HepG2 (cell line): ENCODE measurements at regions not wholly inside any gene's neighbourhood (a gene's known extent, or its start where the extent isn't known, plus 50 kb on each side); places are given as distances from the start of the nearest gene placed in this dataset.

Experiments
- ATAC-seq: fragments of 200-7000 bp; cut with Tn5 transposase; 3 replicates; pipeline ENCODE4 v1.9.1; 2020; ENCODE audit warnings: mild to moderate bottlenecking, moderate library complexity
- BruUV-seq: library from RNA; stranded (reverse); fragments of 400-500 nt; replicated peaks from 2 replicates; lab custom pipeline; 2021; lab: Mats Ljungman, UMichigan
- CTCF ChIA-PET: fragments of 300-600 bp; formaldehyde crosslinking; extraction: SDS; loops from one replicate; lab custom pipeline; 2021; ENCODE audit warnings: low total read pairs, inconsistent platforms, low intra/inter-chr PET ratio; lab: Yijun Ruan, JAX
- POLR2A ChIA-PET: fragments of 350-600 bp; sonication (Branson Sonifier 250); formaldehyde crosslinking; loops from one replicate; lab custom pipeline; 2020; ENCODE audit warnings: antibody characterized with exemption, inconsistent platforms; lab: Yijun Ruan, JAX
- DNase-seq: peaks from one replicate; pipeline ENCODE4 v3.0.0-alpha.2; 2015; ENCODE audit warnings: low spot score
- FAIRE-seq: peaks from 3 replicates; lab custom pipeline; 2011; peaks lifted over from hg19 to GRCh38; lab: Jason Lieb, UNC
- H2AFZ ChIP-seq: one replicate; pipeline ENCODE4 v1.6.1; 2011; ENCODE audit warnings: low read length, inconsistent platforms
- H3K27ac ChIP-seq: fragments of 300-600 bp; 3 replicates; pipeline ENCODE4 v1.8.0; 2011; ENCODE audit warnings: mixed run types, mild to moderate bottlenecking, mixed read lengths, low read length, inconsistent platforms; ENCODE audit not compliant: insufficient read depth; ENCODE audit errors: extremely low read length
- H3K27me3 ChIP-seq, 2 experiments: fragments of 200-600 bp in 1 of 2; 2 replicates in 1 of 2; 3 replicates in 1 of 2; pipeline versions ENCODE4 v1.6.0 to v1.8.0; 2011; ENCODE audit warnings: low read length in 2 of 2, mild to moderate bottlenecking in 2 of 2, moderate library complexity in 2 of 2, inconsistent platforms in 1 of 2; ENCODE audit not compliant: insufficient read depth in 2 of 2, control insufficient read depth in 1 of 2
- H3K36me3 ChIP-seq, 2 experiments: fragments of 200-600 bp in 1 of 2; replicated peaks in 1 of 2; 2 replicates in 1 of 2; 3 replicates in 1 of 2; pipeline versions ENCODE4 v1.5.1 to v1.8.0; 2011; ENCODE audit warnings: low read length in 2 of 2, inconsistent platforms in 1 of 2; ENCODE audit not compliant: insufficient read depth in 2 of 2, control insufficient read depth in 1 of 2
- H3K4me1 ChIP-seq: 2 replicates; pipeline ENCODE4 v1.5.1; 2012; ENCODE audit warnings: low read length, inconsistent platforms; ENCODE audit not compliant: insufficient read depth
- H3K4me2 ChIP-seq: 2 replicates; pipeline ENCODE4 v1.6.0; 2011; ENCODE audit warnings: low read depth, low read length, inconsistent platforms
- H3K4me3 ChIP-seq, 3 experiments: fragments of 200-600 bp in 1 of 3; sonication (generic), shearing (Covaris generic) in 1 of 3; replicated peaks in 1 of 3; 2 replicates each; pipeline ENCODE4 v1.5.1; 2011 to 2016; ENCODE audit warnings: low read length in 3 of 3, inconsistent platforms in 2 of 3, low read depth in 2 of 3, mild to moderate bottlenecking in 2 of 3, control low read depth in 1 of 3, mixed read lengths in 1 of 3; ENCODE audit not compliant: insufficient read depth in 1 of 3
- H3K79me2 ChIP-seq: one replicate; pipeline ENCODE4 v1.6.1; 2011; ENCODE audit warnings: low read length, inconsistent platforms; ENCODE audit not compliant: insufficient read depth
- H3K9ac ChIP-seq: 2 replicates; pipeline ENCODE4 v1.6.0; 2011; ENCODE audit warnings: mild to moderate bottlenecking, low read depth, low read length, inconsistent platforms; ENCODE audit not compliant: insufficient read depth
- H3K9me3 ChIP-seq: 2 replicates; pipeline ENCODE4 v1.5.1; 2012; ENCODE audit warnings: mild to moderate bottlenecking, low read length
- H4K20me1 ChIP-seq: 2 replicates; pipeline ENCODE4 v1.6.0; 2011; ENCODE audit warnings: inconsistent platforms, mild to moderate bottlenecking, low read length, moderate library complexity; ENCODE audit not compliant: insufficient read depth
- AGO2 ChIP-seq: fragments of 200-400 bp; formaldehyde crosslinking; optimal IDR thresholded peaks from 2 replicates; pipeline ENCODE3; 2017; ENCODE audit warnings: mild to moderate bottlenecking, low read depth, low read length, moderate library complexity
- ARID2 ChIP-seq: sonication (generic); formaldehyde crosslinking; IDR thresholded peaks from 2 replicates; pipeline ENCODE4 v1.8.1; 2022; ENCODE audit warnings: mild to moderate bottlenecking, missing genetic modification reagents, borderline replicate concordance
- ATF1 ChIP-seq: IDR thresholded peaks from 2 replicates; pipeline ENCODE4 v1.6.1; 2016; ENCODE audit warnings: mild to moderate bottlenecking, control low read depth
- EEA1 ChIP-seq: sonication (generic); formaldehyde crosslinking; IDR thresholded peaks from 2 replicates; pipeline ENCODE4 v1.5.1; 2020; ENCODE audit warnings: mild to moderate bottlenecking, missing genetic modification reagents, borderline replicate concordance
- POLR2AphosphoS5 ChIP-seq: IDR thresholded peaks from 2 replicates; pipeline ENCODE4 v1.6.1; 2012; ENCODE audit warnings: low read depth, low read length
- RBM22 ChIP-seq: fragments of 200-400 bp; formaldehyde crosslinking; optimal IDR thresholded peaks from 2 replicates; pipeline ENCODE3; 2017; ENCODE audit warnings: mild to moderate bottlenecking, low read length, moderate library complexity
- SMARCE1 ChIP-seq: fragments of 450-650 bp; IDR thresholded peaks from 2 replicates; pipeline ENCODE4 v1.6.1; 2017; ENCODE audit warnings: borderline replicate concordance
- TSC22D2 ChIP-seq: sonication (generic); formaldehyde crosslinking; IDR thresholded peaks from 2 replicates; pipeline ENCODE4 v1.5.1; 2020; ENCODE audit warnings: missing genetic modification reagents, mild to moderate bottlenecking, borderline replicate concordance
- ZBTB38 ChIP-seq: sonication (generic); formaldehyde crosslinking; IDR thresholded peaks from 2 replicates; pipeline ENCODE4 v1.5.1; 2020; ENCODE audit warnings: mild to moderate bottlenecking, missing genetic modification reagents
- ZNF761 ChIP-seq: sonication (generic); formaldehyde crosslinking; conservative IDR thresholded peaks from 2 replicates; pipeline ENCODE4 v1.4.0; 2020; ENCODE audit warnings: mild to moderate bottlenecking, missing genetic modification reagents
- ZSCAN31 ChIP-seq: sonication (generic); formaldehyde crosslinking; IDR thresholded peaks from 2 replicates; pipeline ENCODE4 v1.5.0; 2020; ENCODE audit warnings: low read depth, mild to moderate bottlenecking, missing genetic modification reagents
- WGBS: methylation state at CpG from one replicate; pipeline ENCODE4 v1.1.6; 2017; ENCODE audit warnings: low lambda C conversion rate; 5-methylcytosine and 5-hydroxymethylcytosine counted together
- in situ Hi-C: cut with HindIII; loops from 2 replicates; pipeline ENCODE4 v1.10.0; 2017; ENCODE audit warnings: low pct_unique_long_range_greater_than_20kb; ENCODE audit not compliant: extremely low pct_ligation_motif_present
- intact Hi-C: fragments of 100-400 bp; cut with micrococcal nuclease; formaldehyde crosslinking; loops from one replicate; pipeline ENCODE4 v1.10.0; 2022; ENCODE audit not compliant: unreplicated experiment
- TF ChIP-seq, protein P1 (sequence below): IDR thresholded peaks from 2 replicates; pipeline ENCODE4 v1.6.1; 2012; ENCODE audit warnings: low read length, improper control_type of control experiment
- TF ChIP-seq, protein P2 (sequence below): sonication (generic); formaldehyde crosslinking; IDR thresholded peaks from 2 replicates; pipeline ENCODE4 v1.5.1; 2020; ENCODE audit warnings: missing genetic modification reagents, mild to moderate bottlenecking, borderline replicate concordance

DNA sequence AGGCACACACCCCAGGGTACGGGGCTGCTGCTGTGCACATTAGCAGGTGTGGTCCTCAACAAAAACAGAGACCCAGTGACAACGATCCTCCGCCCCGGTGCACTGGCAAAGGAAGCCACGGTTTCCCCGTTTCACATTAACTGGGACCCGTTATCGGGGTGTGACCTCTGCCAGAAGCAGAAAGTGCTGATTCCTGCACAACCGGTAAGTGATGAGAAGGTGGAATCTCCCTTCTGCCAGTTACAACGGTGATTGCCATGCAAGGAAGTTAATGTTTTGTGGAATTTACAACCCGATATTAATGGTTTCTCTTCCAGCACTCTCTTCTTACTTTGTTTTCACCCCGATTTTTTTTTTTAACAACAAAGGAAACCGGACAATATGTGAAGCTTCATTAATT lies 294.9 kb upstream of the IRX1 start:
- no peak overlapping the region for H3K4me3 ChIP-seq
- BruUV-seq = no TSS peak
- H3K79me2 ChIP-seq = no peaks in the 10 kb centered on the region
- no peaks in the 10 kb centered on the region for H3K36me3 ChIP-seq
- intact Hi-C loops = no loop called here
- H3K27me3 ChIP-seq = peaks cover 0 to 26% of the 10 kb centered on the region in 2 experiments; a peak in 3 of 5 replicates
- in situ Hi-C loops = no loop called here
- TF ChIP-seq ZBTB38 (CRISPR knock-in tag) (no peak), ATF1 (no peak), ZNF761 (no peak), ARID2 (CRISPR knock-in tag) (no peak), TSC22D2 (CRISPR knock-in tag) (no peak), ZSCAN31 (CRISPR knock-in tag) (no peak), AGO2 (no peak), EEA1 (CRISPR knock-in tag) (no peak), POLR2AphosphoS5 (no peak), SMARCE1 (no peak), RBM22 (no peak)
- TF ChIP-seq, protein P1, sequence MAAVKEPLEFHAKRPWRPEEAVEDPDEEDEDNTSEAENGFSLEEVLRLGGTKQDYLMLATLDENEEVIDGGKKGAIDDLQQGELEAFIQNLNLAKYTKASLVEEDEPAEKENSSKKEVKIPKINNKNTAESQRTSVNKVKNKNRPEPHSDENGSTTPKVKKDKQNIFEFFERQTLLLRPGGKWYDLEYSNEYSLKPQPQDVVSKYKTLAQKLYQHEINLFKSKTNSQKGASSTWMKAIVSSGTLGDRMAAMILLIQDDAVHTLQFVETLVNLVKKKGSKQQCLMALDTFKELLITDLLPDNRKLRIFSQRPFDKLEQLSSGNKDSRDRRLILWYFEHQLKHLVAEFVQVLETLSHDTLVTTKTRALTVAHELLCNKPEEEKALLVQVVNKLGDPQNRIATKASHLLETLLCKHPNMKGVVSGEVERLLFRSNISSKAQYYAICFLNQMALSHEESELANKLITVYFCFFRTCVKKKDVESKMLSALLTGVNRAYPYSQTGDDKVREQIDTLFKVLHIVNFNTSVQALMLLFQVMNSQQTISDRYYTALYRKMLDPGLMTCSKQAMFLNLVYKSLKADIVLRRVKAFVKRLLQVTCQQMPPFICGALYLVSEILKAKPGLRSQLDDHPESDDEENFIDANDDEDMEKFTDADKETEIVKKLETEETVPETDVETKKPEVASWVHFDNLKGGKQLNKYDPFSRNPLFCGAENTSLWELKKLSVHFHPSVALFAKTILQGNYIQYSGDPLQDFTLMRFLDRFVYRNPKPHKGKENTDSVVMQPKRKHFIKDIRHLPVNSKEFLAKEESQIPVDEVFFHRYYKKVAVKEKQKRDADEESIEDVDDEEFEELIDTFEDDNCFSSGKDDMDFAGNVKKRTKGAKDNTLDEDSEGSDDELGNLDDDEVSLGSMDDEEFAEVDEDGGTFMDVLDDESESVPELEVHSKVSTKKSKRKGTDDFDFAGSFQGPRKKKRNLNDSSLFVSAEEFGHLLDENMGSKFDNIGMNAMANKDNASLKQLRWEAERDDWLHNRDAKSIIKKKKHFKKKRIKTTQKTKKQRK = no peak
- TF ChIP-seq, protein P2, sequence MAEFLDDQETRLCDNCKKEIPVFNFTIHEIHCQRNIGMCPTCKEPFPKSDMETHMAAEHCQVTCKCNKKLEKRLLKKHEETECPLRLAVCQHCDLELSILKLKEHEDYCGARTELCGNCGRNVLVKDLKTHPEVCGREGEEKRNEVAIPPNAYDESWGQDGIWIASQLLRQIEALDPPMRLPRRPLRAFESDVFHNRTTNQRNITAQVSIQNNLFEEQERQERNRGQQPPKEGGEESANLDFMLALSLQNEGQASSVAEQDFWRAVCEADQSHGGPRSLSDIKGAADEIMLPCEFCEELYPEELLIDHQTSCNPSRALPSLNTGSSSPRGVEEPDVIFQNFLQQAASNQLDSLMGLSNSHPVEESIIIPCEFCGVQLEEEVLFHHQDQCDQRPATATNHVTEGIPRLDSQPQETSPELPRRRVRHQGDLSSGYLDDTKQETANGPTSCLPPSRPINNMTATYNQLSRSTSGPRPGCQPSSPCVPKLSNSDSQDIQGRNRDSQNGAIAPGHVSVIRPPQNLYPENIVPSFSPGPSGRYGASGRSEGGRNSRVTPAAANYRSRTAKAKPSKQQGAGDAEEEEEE (CRISPR knock-in tag) = no peak
- no peak overlapping the region for H3K27ac ChIP-seq
- no peak for ATAC-seq
- DNase-seq = no peak
- no peaks in the 10 kb centered on the region for H3K9me3 ChIP-seq
- no peaks in the 10 kb centered on the region for H4K20me1 ChIP-seq
- POLR2A ChIA-PET = no interaction called here
- FAIRE-seq = no peak
- CTCF ChIA-PET = no interaction called here
- no peak overlapping the region for H3K4me2 ChIP-seq
- 1% methylated on average over 13 of the region's 13 CpGs for WGBS
- H3K4me1 ChIP-seq = no peaks in the 10 kb centered on the region
- no peak overlapping the region for H3K9ac ChIP-seq
- H2AFZ ChIP-seq = no peak overlapping the region
